H1 (cell line): ENCODE measurements at regions not wholly inside any gene's neighbourhood (a gene's known extent, or its start where the extent isn't known, plus 50 kb on each side); places are given as distances from the start of the nearest gene placed in this dataset.

ENCODE experiments used
- CTCF ChIA-PET: fragments of 300-600 bp; sonication (Branson Sonifier 250); formaldehyde crosslinking; loops from one replicate; lab custom pipeline; 2021; ENCODE audit not compliant: partially characterized antibody; lab: Charles Lee
- POLR2A ChIA-PET: fragments of 300-600 bp; sonication (Branson Sonifier 250); formaldehyde crosslinking; loops from one replicate; lab custom pipeline; 2021; ENCODE audit warnings: inconsistent platforms; ENCODE audit not compliant: partially characterized antibody; lab: Charles Lee
- DNase-seq, 2 experiments: peaks; one replicate each; pipeline versions ENCODE4 v3.0.0 to v3.0.0-alpha.2; 2010 to 2022; ENCODE audit warnings: low spot score in 2 of 2, low read depth in 1 of 2, mixed read lengths in 1 of 2
- FAIRE-seq: peaks from 2 replicates; lab custom pipeline; 2011; peaks lifted over from hg19 to GRCh38; lab: Jason Lieb, UNC
- H2AFZ ChIP-seq: 2 replicates; pipeline ENCODE4 v1.8.1; 2012; ENCODE audit warnings: low read length, inconsistent platforms
- H2AK5ac ChIP-seq: 2 replicates; pipeline ENCODE4 v1.6.1; 2013; ENCODE audit warnings: low read depth, low read length
- H2BK120ac ChIP-seq: replicated peaks from 2 replicates; pipeline ENCODE3; 2013; ENCODE audit warnings: low read depth, low read length, inconsistent platforms
- H2BK12ac ChIP-seq: 2 replicates; pipeline ENCODE4 v1.6.1; 2013; ENCODE audit warnings: low read depth, low read length
- H2BK15ac ChIP-seq: 2 replicates; pipeline ENCODE4 v1.6.1; 2013; ENCODE audit warnings: low read length
- H2BK20ac ChIP-seq: 2 replicates; pipeline ENCODE4 v1.6.1; 2013; ENCODE audit warnings: low read length
- H2BK5ac ChIP-seq: 2 replicates; pipeline ENCODE4 v1.6.1; 2013; ENCODE audit warnings: low read depth, low read length
- H3K14ac ChIP-seq: 2 replicates; pipeline ENCODE4 v1.6.1; 2013; ENCODE audit warnings: inconsistent platforms; ENCODE audit not compliant: insufficient read length
- H3K18ac ChIP-seq: 2 replicates; pipeline ENCODE4 v1.6.1; 2013; ENCODE audit warnings: low read length; ENCODE audit errors: extremely low read depth
- H3K23ac ChIP-seq: 2 replicates; pipeline ENCODE4 v1.6.1; 2013; ENCODE audit warnings: inconsistent platforms; ENCODE audit not compliant: insufficient read length
- H3K23me2 ChIP-seq: 2 replicates; pipeline ENCODE4 v1.6.1; 2013; ENCODE audit warnings: low read depth, low read length
- H3K27ac ChIP-seq: 2 replicates; pipeline ENCODE4 v1.6.1; 2011; ENCODE audit warnings: low read depth, low read length, inconsistent platforms
- H3K27me3 ChIP-seq, 4 experiments: replicated peaks in 1 of 4; 1 replicate in 1 of 4; 2 replicates in 3 of 4; pipeline versions ENCODE4 v1.6.1 to v1.8.1; 2011 to 2013; ENCODE audit warnings: low read length in 3 of 4, mild to moderate bottlenecking in 3 of 4, inconsistent platforms in 2 of 4, mixed read lengths in 2 of 4, moderate library complexity in 1 of 4; ENCODE audit not compliant: control insufficient read depth in 3 of 4, insufficient read depth in 3 of 4; ENCODE audit errors: extremely low read depth in 1 of 4
- H3K36me3 ChIP-seq, 4 experiments: 2 replicates each; pipeline versions ENCODE4 v1.6.1 to v1.8.1; 2011 to 2013; ENCODE audit warnings: mild to moderate bottlenecking in 4 of 4, low read length in 3 of 4, moderate library complexity in 2 of 4, control low read depth in 1 of 4, inconsistent platforms in 1 of 4; ENCODE audit not compliant: insufficient read depth in 4 of 4, control insufficient read depth in 2 of 4
- H3K4ac ChIP-seq: replicated peaks from 2 replicates; pipeline ENCODE3; 2013; ENCODE audit warnings: low read length, low read depth, mixed read lengths, inconsistent platforms; ENCODE audit not compliant: insufficient read length
- H3K4me1 ChIP-seq, 4 experiments: replicated peaks in 1 of 4; 1 replicate in 1 of 4; 2 replicates in 3 of 4; pipeline versions ENCODE4 v1.6.1 to v1.8.1; 2011 to 2013; ENCODE audit warnings: low read length in 3 of 4, inconsistent platforms in 2 of 4, mixed read lengths in 1 of 4; ENCODE audit not compliant: insufficient read depth in 4 of 4, control insufficient read depth in 3 of 4
- H3K4me2 ChIP-seq, 2 experiments: 2 replicates each; pipeline versions ENCODE4 v1.6.1 to v1.8.1; 2011 to 2013; ENCODE audit warnings: low read depth in 2 of 2, low read length in 2 of 2, control low read depth in 1 of 2, inconsistent platforms in 1 of 2, mild to moderate bottlenecking in 1 of 2; ENCODE audit not compliant: insufficient read depth in 1 of 2
- H3K4me3 ChIP-seq, 4 experiments: fragments of 200-600, 300-600 bp in 1 of 4; sonication (generic), shearing (Covaris generic), sonication (Bioruptor Twin) in 1 of 4; 2 replicates each; pipeline versions ENCODE4 v1.5.1 to v1.8.1; 2011 to 2016; ENCODE audit warnings: low read length in 4 of 4, low read depth in 3 of 4, control low read depth in 2 of 4, inconsistent platforms in 2 of 4, mild to moderate bottlenecking in 2 of 4, mixed read lengths in 1 of 4, moderate library complexity in 1 of 4; ENCODE audit not compliant: insufficient read depth in 2 of 4; ENCODE audit errors: extremely low read depth in 1 of 4
- H3K56ac ChIP-seq: replicated peaks from 2 replicates; pipeline ENCODE3; 2013; ENCODE audit warnings: low read depth, mild to moderate bottlenecking, mixed read lengths, low read length, inconsistent platforms; ENCODE audit not compliant: insufficient read length
- H3K79me1 ChIP-seq: 2 replicates; pipeline ENCODE4 v1.6.1; 2013; ENCODE audit warnings: low read depth, low read length, control low read depth
- H3K79me2 ChIP-seq, 2 experiments: 2 replicates each; pipeline versions ENCODE4 v1.6.1 to v1.8.1; 2012 to 2013; ENCODE audit warnings: low read length in 2 of 2, mild to moderate bottlenecking in 2 of 2, inconsistent platforms in 1 of 2; ENCODE audit not compliant: insufficient read depth in 2 of 2, control insufficient read depth in 1 of 2
- H3K9ac ChIP-seq, 4 experiments: replicated peaks in 1 of 4; 1 replicate in 1 of 4; 2 replicates in 3 of 4; pipeline versions ENCODE4 v1.6.1 to v1.8.1; 2011 to 2013; ENCODE audit warnings: low read depth in 3 of 4, low read length in 3 of 4, control low read depth in 2 of 4, mild to moderate bottlenecking in 2 of 4, moderate library complexity in 2 of 4, inconsistent platforms in 1 of 4; ENCODE audit errors: extremely low read depth in 1 of 4
- H3K9me3 ChIP-seq, 2 experiments: 2 replicates each; pipeline versions ENCODE4 v1.6.1 to v1.8.1; 2012 to 2013; ENCODE audit warnings: mild to moderate bottlenecking in 2 of 2, moderate library complexity in 2 of 2, control low read depth in 1 of 2, inconsistent platforms in 1 of 2, low read depth in 1 of 2, low read length in 1 of 2, mixed read lengths in 1 of 2; ENCODE audit not compliant: insufficient read depth in 2 of 2
- H4K20me1 ChIP-seq, 2 experiments: replicated peaks in 1 of 2; 2 replicates each; pipeline versions ENCODE3 to v1.8.1; 2011 to 2013; ENCODE audit warnings: inconsistent platforms in 2 of 2, low read length in 2 of 2, mild to moderate bottlenecking in 1 of 2; ENCODE audit not compliant: insufficient read depth in 2 of 2, control insufficient read depth in 1 of 2
- H4K5ac ChIP-seq: 2 replicates; pipeline ENCODE4 v1.6.1; 2013; ENCODE audit warnings: low read length, low read depth, mixed read lengths, inconsistent platforms; ENCODE audit not compliant: insufficient read length
- H4K8ac ChIP-seq: 2 replicates; pipeline ENCODE4 v1.8.0; 2013; ENCODE audit warnings: mild to moderate bottlenecking, moderate library complexity, low read length, inconsistent platforms; ENCODE audit not compliant: insufficient read depth; ENCODE audit errors: extremely low read depth
- H4K91ac ChIP-seq: replicated peaks from 2 replicates; pipeline ENCODE3; 2013; ENCODE audit warnings: low read length, mixed read lengths, inconsistent platforms; ENCODE audit not compliant: insufficient read length
- ASH2L ChIP-seq: fragments of 200-600, 300-600 bp; sonication (generic); IDR thresholded peaks from one replicate; pipeline ENCODE4 v1.7.1; 2017; ENCODE audit warnings: low read length
- BCL11A ChIP-seq, 2 experiments: IDR thresholded peaks; one replicate each; pipeline ENCODE4 v1.6.1; 2011; ENCODE audit warnings: low read depth in 2 of 2, low read length in 2 of 2, mild to moderate bottlenecking in 2 of 2
- CHD1 ChIP-seq: IDR thresholded peaks from 2 replicates; pipeline ENCODE4 v1.6.1; 2012; ENCODE audit warnings: low read depth, low read length, improper control_type of control experiment
- CTBP2 ChIP-seq: IDR thresholded peaks from 2 replicates; pipeline ENCODE4 v1.7.0; 2011; ENCODE audit warnings: borderline replicate concordance, mild to moderate bottlenecking, moderate library complexity, mixed read lengths, low read length; ENCODE audit not compliant: insufficient read depth, insufficient read length
- FOSL1 ChIP-seq: IDR thresholded peaks from 2 replicates; pipeline ENCODE4 v1.6.1; 2011; ENCODE audit warnings: mild to moderate bottlenecking, low read depth, low read length, moderate library complexity; ENCODE audit not compliant: insufficient read depth
- HDAC6 ChIP-seq: IDR thresholded peaks from one replicate; pipeline ENCODE4 v1.7.1; 2012; ENCODE audit warnings: low read depth, mild to moderate bottlenecking, inconsistent platforms, low read length, moderate library complexity
- KDM5A ChIP-seq: fragments of 200-600 bp; IDR thresholded peaks from 2 replicates; pipeline ENCODE4 v1.7.1; 2012; ENCODE audit warnings: mild to moderate bottlenecking, low read length, inconsistent platforms, mixed read lengths
- RNF2 ChIP-seq: fragments of 200-900, 300-1000 bp; sonication (generic); IDR thresholded peaks from 2 replicates; pipeline ENCODE4 v1.7.1; 2016; ENCODE audit warnings: borderline replicate concordance, low read depth, mild to moderate bottlenecking, antibody characterized with exemption, low read length; ENCODE audit not compliant: poor library complexity, severe bottlenecking; ENCODE audit errors: missing control alignments
- SAP30 ChIP-seq: fragments of 300-600 bp; sonication (generic); IDR thresholded peaks from 2 replicates; pipeline ENCODE4 v1.7.1; 2012; ENCODE audit warnings: low read length, moderate library complexity, mild to moderate bottlenecking, inconsistent platforms; ENCODE audit not compliant: insufficient read depth, insufficient replicate concordance
- SIN3A ChIP-seq, 2 experiments: IDR thresholded peaks in 1 of 2; conservative IDR thresholded peaks in 1 of 2; 2 replicates each; pipeline ENCODE4 v1.6.1; 2011 to 2012; ENCODE audit warnings: low read length in 2 of 2, improper control_type of control experiment in 1 of 2, low read depth in 1 of 2, mild to moderate bottlenecking in 1 of 2
- SP2 ChIP-seq: IDR thresholded peaks from 2 replicates; pipeline ENCODE4 v1.6.1; 2012; ENCODE audit warnings: mild to moderate bottlenecking, low read length, inconsistent platforms
- SP4 ChIP-seq: IDR thresholded peaks from 2 replicates; pipeline ENCODE4 v1.6.1; 2012; ENCODE audit warnings: low read length, inconsistent platforms
- SRF ChIP-seq: IDR thresholded peaks from 2 replicates; pipeline ENCODE4 v1.6.1; 2011; ENCODE audit warnings: mild to moderate bottlenecking, low read depth, low read length, moderate library complexity
- TEAD4 ChIP-seq: IDR thresholded peaks from 2 replicates; pipeline ENCODE4 v1.6.1; 2012; ENCODE audit warnings: low read depth, low read length, inconsistent platforms, mixed read lengths
- USF2 ChIP-seq: IDR thresholded peaks from 2 replicates; pipeline ENCODE4 v1.6.1; 2011; ENCODE audit warnings: low read length, improper control_type of control experiment

DNA sequence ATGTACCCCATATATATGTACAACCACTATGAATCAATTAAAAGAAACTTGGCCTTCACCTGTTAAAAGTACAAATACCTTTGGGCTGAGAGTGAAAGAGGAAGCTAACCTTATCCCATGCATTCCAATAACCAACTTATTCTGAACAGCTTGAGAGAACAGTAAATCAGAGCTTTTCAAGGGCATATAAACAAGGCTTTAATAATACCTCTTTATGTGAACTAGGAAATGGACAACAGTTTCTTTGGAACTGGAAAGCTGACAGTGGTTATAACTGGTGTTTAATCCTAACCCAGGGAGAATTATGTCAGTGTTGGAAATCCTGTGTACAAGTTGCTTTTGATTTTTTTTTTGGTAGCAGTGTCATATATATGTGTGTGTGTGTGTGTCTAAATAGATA lies 170.5 kb downstream of the TFAP2B start:
- no peaks in the 10 kb centered on the region for H4K20me1 ChIP-seq
- no peak overlapping the region for H2AK5ac ChIP-seq
- CTCF ChIA-PET: interaction anchor here (0.6 to 1.1 kb wide), 2 partner anchors 11 to 79 kb away, joined by 3 to 4 read pairs; no protein-coding TSS in a partner anchor
- H3K27ac ChIP-seq: no peak overlapping the region
- no peak overlapping the region for H3K4me2 ChIP-seq
- H3K79me2 ChIP-seq: no peaks in the 10 kb centered on the region
- H3K4me1 ChIP-seq: no peaks in the 10 kb centered on the region
- H3K27me3 ChIP-seq: no peaks in the 10 kb centered on the region
- H2BK15ac ChIP-seq: no peak overlapping the region
- no peak overlapping the region for H2BK12ac ChIP-seq
- DNase-seq (no peak), FAIRE-seq (no peak)
- no peak overlapping the region for H3K9ac ChIP-seq
- POLR2A ChIA-PET: no interaction called here
- no peak overlapping the region for H2BK20ac ChIP-seq
- H4K91ac ChIP-seq: no peak overlapping the region
- no peaks in the 10 kb centered on the region for H3K36me3 ChIP-seq
- no peak overlapping the region for H4K8ac ChIP-seq
- no peak overlapping the region for H2AFZ ChIP-seq
- no peak overlapping the region for H3K56ac ChIP-seq
- no peak overlapping the region for H4K5ac ChIP-seq
- no peak overlapping the region for H3K18ac ChIP-seq
- no peaks in the 10 kb centered on the region for H3K9me3 ChIP-seq
- H3K79me1 ChIP-seq: no peaks in the 10 kb centered on the region
- H3K4ac ChIP-seq: no peak overlapping the region
- no peaks in the 10 kb centered on the region for H3K23me2 ChIP-seq
- H2BK120ac ChIP-seq: no peak overlapping the region
- no peak overlapping the region for H3K14ac ChIP-seq
- no peak overlapping the region for H3K4me3 ChIP-seq
- no peak overlapping the region for H2BK5ac ChIP-seq
- no peak overlapping the region for H3K23ac ChIP-seq
- TF ChIP-seq SRF (no peak), SP4 (no peak), TEAD4 (no peak), BCL11A (IDR thresholded peaks at IDR 0.05; ENCODE audit: low read depth in 2 of 2, low read length in 2 of 2) (no peak), CHD1 (no peak), SP2 (no peak), ASH2L (no peak), KDM5A (no peak), SIN3A (conservative IDR thresholded peaks at IDR 0.05 in 1 of 2, IDR thresholded peaks at IDR 0.05 in 1 of 2; ENCODE audit: low read depth in 1 of 2, low read length in 2 of 2) (no peak), FOSL1 (no peak), CTBP2 (no peak), HDAC6 (no peak), RNF2 (no peak), SAP30 (no peak), USF2 (no peak)
